ENCODE measurements at regions not wholly inside any gene's neighbourhood (a gene's known extent, or its start where the extent isn't known, plus 50 kb on each side); places are given as distances from the start of the nearest gene placed in this dataset.

GRCh38 chr9:13431222-13431536, 151.7 kb upstream of the MPDZ start:
- TF ChIP-seq CTCF (IDR thresholded peaks at IDR 0.05), result no peak
- TF ChIP-seq POLR2A (IDR thresholded peaks at IDR 0.05), result no peak

Data from vagina (tissue), 2 donors.